K562 (cell line): ENCODE measurements at regions not wholly inside any gene's neighbourhood (a gene's known extent, or its start where the extent isn't known, plus 50 kb on each side); places are given as distances from the start of the nearest gene placed in this dataset.

Experiments
- CTCF ChIP-seq, 3 experiments: IDR thresholded peaks in 2 of 3; conservative IDR thresholded peaks in 1 of 3; 2 replicates each; pipeline ENCODE4 v1.5.1; 2011 to 2012; ENCODE audit warnings: low read length in 3 of 3, mild to moderate bottlenecking in 3 of 3, control low read depth in 2 of 3, improper control_type of control experiment in 1 of 3, inconsistent platforms in 1 of 3, low read depth in 1 of 3, mixed read lengths in 1 of 3, moderate library complexity in 1 of 3; ENCODE audit not compliant: insufficient read depth in 2 of 3
- EZH2 ChIP-seq: IDR thresholded peaks from 2 replicates; pipeline ENCODE4 v1.6.1; 2012; ENCODE audit warnings: low read depth, mild to moderate bottlenecking, inconsistent platforms, low read length, borderline replicate concordance
- MEF2A ChIP-seq: IDR thresholded peaks from 2 replicates; pipeline ENCODE4 v1.6.1; 2011; ENCODE audit warnings: low read depth, mild to moderate bottlenecking, low read length, moderate library complexity; ENCODE audit not compliant: control insufficient read depth
- RHOXF2B ChIP-seq: fragments of 250-450 bp; sonication (Bioruptor Pico); conservative IDR thresholded peaks from 2 replicates; pipeline ENCODE4 v1.5.1; 2021
- RNF2 ChIP-seq: sonication (generic); IDR thresholded peaks from 2 replicates; pipeline ENCODE4 v1.6.1; 2016
- TEAD1 ChIP-seq, 2 experiments: fragments of 450-650 bp in 1 of 2; sonication (generic) in 1 of 2; formaldehyde crosslinking; IDR thresholded peaks; 2 replicates each; pipeline versions ENCODE4 v1.4.0 to v1.8.0; 2020 to 2022; ENCODE audit warnings: mild to moderate bottlenecking in 2 of 2, missing genetic modification reagents in 1 of 2
- ZNF232 ChIP-seq: sonication (generic); formaldehyde crosslinking; IDR thresholded peaks from 2 replicates; pipeline ENCODE4 v1.8.0; 2022; ENCODE audit warnings: mild to moderate bottlenecking, missing genetic modification reagents
- ZNF407 ChIP-seq: fragments of 450-650 bp; IDR thresholded peaks from 2 replicates; pipeline ENCODE4 v1.6.1; 2016; ENCODE audit warnings: low read depth

- TF ChIP-seq ZNF407, result no peak
- no peak for TF ChIP-seq EZH2
- no peak for TF ChIP-seq ZNF232 (CRISPR knock-in tag)
- TF ChIP-seq RHOXF2B (CRISPR knock-in tag), result no peak
- TF ChIP-seq CTCF (IDR thresholded peaks at IDR 0.05 in 2 of 3, conservative IDR thresholded peaks at IDR 0.05 in 1 of 3; ENCODE audit: insufficient read depth in 2 of 3, low read depth in 1 of 3, low read length in 3 of 3), result no peak
- no peak for TF ChIP-seq RNF2
- no peak for TF ChIP-seq TEAD1 (CRISPR knock-in tag; IDR thresholded peaks at IDR 0.05)
- TF ChIP-seq MEF2A, result no peak
Measured at GRCh38 chr3:44110648-44111047, 131.0 kb upstream of the TOPAZ1 start.
